ENCODE measurements at regions not wholly inside any gene's neighbourhood (a gene's known extent, or its start where the extent isn't known, plus 50 kb on each side); places are given as distances from the start of the nearest gene placed in this dataset.

GRCh38 chr3:189530822-189531221, 100.4 kb upstream of the TP63 start:
- Histone ChIP-seq H3K4me1 (ENCODE audit: insufficient read depth, poor library complexity, severe bottlenecking) (no peaks in the 10 kb centered on the region), H3K9me3 (ENCODE audit: severe bottlenecking) (peaks cover 2% of the 10 kb centered on the region), H3K27ac (ENCODE audit: poor library complexity, severe bottlenecking) (no peak overlapping the region), H3K36me3 (ENCODE audit: low read depth) (no peaks in the 10 kb centered on the region), H3K27me3 (ENCODE audit: insufficient read depth, poor library complexity, severe bottlenecking) (no peaks in the 10 kb centered on the region), H3K4me3 (ENCODE audit: severe bottlenecking) (no peak overlapping the region)
- DNase-seq (ENCODE audit: low spot score) (no peak), ATAC-seq (ENCODE audit: low read depth) (no peak)
- TF ChIP-seq CTCF (IDR thresholded peaks at IDR 0.05; ENCODE audit: poor library complexity, severe bottlenecking) = no peak

- Histone ChIP-seq H3K9me3 (ENCODE audit: severe bottlenecking) (peaks cover 2% of the 10 kb centered on the region), H3K27ac (ENCODE audit: poor library complexity, severe bottlenecking) (no peak overlapping the region), H3K36me3 (ENCODE audit: low read depth) (no peaks in the 10 kb centered on the region), H3K4me1 (ENCODE audit: insufficient read depth, poor library complexity, severe bottlenecking) (no peaks in the 10 kb centered on the region), H3K27me3 (ENCODE audit: insufficient read depth, poor library complexity, severe bottlenecking) (no peaks in the 10 kb centered on the region), H3K4me3 (ENCODE audit: severe bottlenecking) (no peak overlapping the region)
- TF ChIP-seq CTCF (IDR thresholded peaks at IDR 0.05; ENCODE audit: poor library complexity, severe bottlenecking) = no peak
- ATAC-seq (ENCODE audit: low read depth) (no peak), DNase-seq (ENCODE audit: low spot score) (no peak)
These were observed 99.9 kb upstream of the TP63 start for GRCh38 chr3:189531271-189531670.

DNA sequence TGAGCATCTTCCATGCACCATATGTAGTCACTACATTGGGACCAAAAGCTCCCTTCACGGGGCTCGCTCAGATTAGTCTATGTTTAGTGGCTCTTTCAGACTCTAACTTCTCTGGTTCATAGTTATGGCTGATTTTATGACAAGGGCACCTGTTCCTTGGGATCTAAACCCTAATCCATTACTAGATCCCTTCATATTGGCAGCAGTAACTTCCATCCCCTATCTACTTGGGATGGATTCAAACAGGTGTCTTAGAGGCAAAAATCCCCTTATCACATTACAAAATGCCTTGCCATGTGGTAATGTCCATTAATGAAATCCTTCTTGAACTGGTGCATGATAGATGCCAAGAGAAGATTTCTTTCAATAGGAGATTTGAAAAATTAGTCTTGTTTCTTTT, 96.7 kb upstream of the TP63 start:
- TF ChIP-seq CTCF (IDR thresholded peaks at IDR 0.05; ENCODE audit: poor library complexity, severe bottlenecking) = no peak
- no peak overlapping the region for H3K27ac ChIP-seq (ENCODE audit: poor library complexity, severe bottlenecking)

GRCh38 chr3:189537135-189537534, 94.1 kb upstream of the TP63 start:
- Histone ChIP-seq H3K27ac (ENCODE audit: poor library complexity, severe bottlenecking) (no peak overlapping the region), H3K27me3 (ENCODE audit: insufficient read depth, poor library complexity, severe bottlenecking) (no peaks in the 10 kb centered on the region), H3K4me3 (ENCODE audit: severe bottlenecking) (no peak overlapping the region), H3K9me3 (ENCODE audit: severe bottlenecking) (no peaks in the 10 kb centered on the region), H3K36me3 (ENCODE audit: low read depth) (no peaks in the 10 kb centered on the region), H3K4me1 (ENCODE audit: insufficient read depth, poor library complexity, severe bottlenecking) (no peaks in the 10 kb centered on the region)
- no peak for TF ChIP-seq CTCF (IDR thresholded peaks at IDR 0.05; ENCODE audit: poor library complexity, severe bottlenecking)
- ATAC-seq (ENCODE audit: low read depth) (no peak), DNase-seq (ENCODE audit: low spot score) (no peak)

More for the DNA sequence above, 96.7 kb upstream of the TP63 start:
- Histone ChIP-seq H3K36me3 (ENCODE audit: low read depth) (no peaks in the 10 kb centered on the region), H3K4me1 (ENCODE audit: insufficient read depth, poor library complexity, severe bottlenecking) (no peaks in the 10 kb centered on the region), H3K4me3 (ENCODE audit: severe bottlenecking) (no peak overlapping the region), H3K27me3 (ENCODE audit: insufficient read depth, poor library complexity, severe bottlenecking) (no peaks in the 10 kb centered on the region), H3K9me3 (ENCODE audit: severe bottlenecking) (no peaks in the 10 kb centered on the region)
- ATAC-seq (ENCODE audit: low read depth) (no peak), DNase-seq (ENCODE audit: low spot score) (no peak)

DNA sequence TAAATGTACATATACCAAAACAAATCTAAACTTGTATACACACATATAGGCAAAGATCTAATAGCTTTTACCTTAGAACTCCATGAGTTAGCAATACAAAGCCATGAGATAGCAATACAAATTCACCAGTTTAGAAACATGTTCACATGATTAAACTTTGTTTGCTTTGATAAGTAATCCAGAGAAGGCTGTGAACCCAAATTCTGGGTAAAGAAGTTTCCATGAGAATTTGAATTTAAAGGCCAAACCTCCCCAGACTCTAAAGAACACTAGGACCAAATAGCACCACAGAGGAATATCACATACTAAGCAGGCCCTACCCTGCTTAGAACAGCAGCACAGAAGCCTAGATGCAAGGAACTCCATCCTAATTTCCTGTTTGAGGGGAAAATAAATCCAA, 83.7 kb upstream of the TP63 start:
- Histone ChIP-seq H3K27me3 (ENCODE audit: insufficient read depth, poor library complexity, severe bottlenecking) (no peaks in the 10 kb centered on the region), H3K4me1 (ENCODE audit: insufficient read depth, poor library complexity, severe bottlenecking) (no peaks in the 10 kb centered on the region), H3K27ac (ENCODE audit: poor library complexity, severe bottlenecking) (no peak overlapping the region), H3K36me3 (ENCODE audit: low read depth) (no peaks in the 10 kb centered on the region), H3K4me3 (ENCODE audit: severe bottlenecking) (no peak overlapping the region), H3K9me3 (ENCODE audit: severe bottlenecking) (peaks cover 11% of the 10 kb centered on the region)
- no peak for TF ChIP-seq CTCF (IDR thresholded peaks at IDR 0.05; ENCODE audit: poor library complexity, severe bottlenecking)
- DNase-seq (ENCODE audit: low spot score) (no peak), ATAC-seq (ENCODE audit: low read depth) (no peak)
